ENCODE measurements at regions not wholly inside any gene's neighbourhood (a gene's known extent, or its start where the extent isn't known, plus 50 kb on each side); places are given as distances from the start of the nearest gene placed in this dataset.

DNA sequence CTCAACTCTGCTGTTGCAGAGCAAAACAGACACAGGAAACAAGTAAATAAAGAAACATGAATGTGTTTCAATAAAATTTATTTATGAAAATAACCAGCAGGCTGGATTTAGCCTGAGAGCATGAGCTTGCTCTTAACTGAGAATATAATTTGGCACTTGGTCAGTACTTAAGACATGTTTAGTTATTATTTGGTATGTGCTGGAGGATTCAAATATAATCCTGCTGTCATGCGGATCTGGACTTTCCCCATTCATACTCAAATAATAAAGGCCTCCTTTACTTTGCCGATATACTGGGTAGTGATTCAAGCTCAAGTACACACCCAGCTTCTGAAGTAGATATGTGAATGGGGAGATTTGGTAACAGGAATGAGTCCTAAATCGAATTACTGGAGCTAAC is 465.5 kb upstream of the HS3ST1 start:
- H3K27me3 Mint-ChIP-seq, result no peaks in the 10 kb centered on the region
- no peaks in the 10 kb centered on the region for H3K36me3 Mint-ChIP-seq (ENCODE audit: low read depth)
- no peaks in the 10 kb centered on the region for H3K4me1 Mint-ChIP-seq (ENCODE audit: low read depth)
- H3K9me3 Mint-ChIP-seq, result peaks cover 13% of the 10 kb centered on the region
- H3K27ac Mint-ChIP-seq, result no peak overlapping the region
- H3K4me3 Mint-ChIP-seq, result no peak overlapping the region

DNA sequence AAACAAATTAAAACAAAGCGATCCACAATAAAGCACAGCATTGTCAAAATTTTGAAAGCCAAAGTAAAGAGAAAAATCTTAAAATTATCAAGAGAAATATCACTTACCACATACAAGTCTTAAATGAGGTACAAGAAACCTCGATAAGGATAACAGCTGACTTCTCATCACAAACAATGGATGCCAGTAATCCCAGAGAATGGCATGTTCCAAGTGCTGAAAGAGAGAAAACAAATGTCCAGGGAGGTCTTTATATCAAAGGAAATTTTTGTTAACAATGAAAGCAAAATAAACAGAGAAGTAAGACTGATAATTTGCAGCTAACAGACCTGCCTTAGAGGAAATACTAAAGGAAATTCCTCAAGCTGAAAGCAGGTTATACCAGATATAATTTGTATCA is 460.4 kb upstream of the HS3ST1 start:
- H3K4me1 Mint-ChIP-seq (ENCODE audit: low read depth), result no peaks in the 10 kb centered on the region
- H3K27me3 Mint-ChIP-seq, result no peaks in the 10 kb centered on the region
- no peak overlapping the region for H3K4me3 Mint-ChIP-seq
- H3K27ac Mint-ChIP-seq, result no peak overlapping the region
- peaks cover 4% of the 10 kb centered on the region for H3K9me3 Mint-ChIP-seq
- no peaks in the 10 kb centered on the region for H3K36me3 Mint-ChIP-seq (ENCODE audit: low read depth)

DNA sequence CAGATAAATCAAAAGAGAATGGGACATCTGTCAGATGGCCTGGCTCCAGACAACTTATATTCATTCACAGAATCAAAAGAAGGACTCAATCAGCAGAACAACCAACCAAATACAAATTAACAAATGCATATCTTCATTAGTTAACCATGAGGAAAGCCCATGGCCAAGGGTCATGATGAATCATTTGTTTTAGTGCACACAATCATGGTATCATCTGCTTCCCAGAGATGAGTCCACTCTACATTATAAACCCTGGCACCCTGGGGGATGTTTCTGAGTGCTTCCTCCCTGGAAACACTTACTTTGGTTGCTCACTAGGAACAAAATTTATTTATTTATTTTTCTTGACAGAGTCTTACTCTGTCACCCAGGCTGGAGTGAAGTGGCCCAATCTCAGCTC is 453.3 kb upstream of the HS3ST1 start:
- Mint-ChIP-seq H3K4me3 (no peak overlapping the region), H3K27me3 (no peaks in the 10 kb centered on the region), H3K36me3 (ENCODE audit: low read depth) (no peaks in the 10 kb centered on the region), H3K9me3 (peaks cover 3% of the 10 kb centered on the region), H3K4me1 (ENCODE audit: low read depth) (no peaks in the 10 kb centered on the region), H3K27ac (no peak overlapping the region)

DNA sequence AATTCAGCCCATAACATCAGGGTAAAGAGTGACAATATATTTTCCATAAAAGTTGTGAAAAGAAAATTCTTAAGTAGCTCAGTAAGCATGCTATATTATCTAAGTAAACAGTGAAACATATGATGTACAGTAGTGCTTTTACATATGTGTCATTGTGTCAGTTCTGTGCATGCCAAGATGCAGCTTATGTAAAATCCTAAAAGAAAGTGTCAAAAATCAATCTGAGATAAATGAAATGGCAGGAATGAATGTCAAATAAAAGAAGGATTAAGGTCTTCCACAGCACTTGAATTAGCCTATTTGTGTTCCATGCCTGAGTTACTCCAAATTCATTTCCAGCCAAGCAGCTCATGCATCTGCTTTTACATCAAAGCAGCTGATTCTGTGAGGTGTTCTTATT is 452.7 kb upstream of the HS3ST1 start:
- no peaks in the 10 kb centered on the region for H3K36me3 Mint-ChIP-seq (ENCODE audit: low read depth)
- H3K4me3 Mint-ChIP-seq, result no peak overlapping the region
- no peaks in the 10 kb centered on the region for H3K27me3 Mint-ChIP-seq
- no peak overlapping the region for H3K27ac Mint-ChIP-seq
- no peaks in the 10 kb centered on the region for H3K4me1 Mint-ChIP-seq (ENCODE audit: low read depth)
- peaks cover 3% of the 10 kb centered on the region for H3K9me3 Mint-ChIP-seq

DNA sequence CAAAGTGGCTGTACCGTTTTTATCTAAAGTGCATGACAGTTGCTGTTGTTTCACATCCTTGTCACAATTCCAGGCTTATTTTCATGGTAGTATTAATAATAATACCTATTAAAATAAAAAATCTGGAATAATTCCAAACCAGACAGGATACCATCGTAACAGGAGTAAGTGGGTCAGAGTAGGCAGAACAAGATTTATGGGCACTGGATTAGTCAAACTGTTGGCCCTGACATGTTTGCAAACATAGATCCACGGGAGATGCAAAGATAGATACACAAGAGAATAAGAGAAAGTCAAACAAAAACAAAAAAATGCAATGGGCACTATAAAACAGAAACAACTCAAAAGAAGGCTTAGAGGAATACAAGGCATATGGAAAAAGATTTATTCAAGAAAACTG is 449.5 kb upstream of the HS3ST1 start:
- H3K9me3 Mint-ChIP-seq, result peaks cover 3% of the 10 kb centered on the region
- no peaks in the 10 kb centered on the region for H3K27me3 Mint-ChIP-seq
- no peak overlapping the region for H3K27ac Mint-ChIP-seq
- H3K4me3 Mint-ChIP-seq, result no peak overlapping the region
- no peaks in the 10 kb centered on the region for H3K4me1 Mint-ChIP-seq (ENCODE audit: low read depth)
- H3K36me3 Mint-ChIP-seq (ENCODE audit: low read depth), result no peaks in the 10 kb centered on the region

DNA sequence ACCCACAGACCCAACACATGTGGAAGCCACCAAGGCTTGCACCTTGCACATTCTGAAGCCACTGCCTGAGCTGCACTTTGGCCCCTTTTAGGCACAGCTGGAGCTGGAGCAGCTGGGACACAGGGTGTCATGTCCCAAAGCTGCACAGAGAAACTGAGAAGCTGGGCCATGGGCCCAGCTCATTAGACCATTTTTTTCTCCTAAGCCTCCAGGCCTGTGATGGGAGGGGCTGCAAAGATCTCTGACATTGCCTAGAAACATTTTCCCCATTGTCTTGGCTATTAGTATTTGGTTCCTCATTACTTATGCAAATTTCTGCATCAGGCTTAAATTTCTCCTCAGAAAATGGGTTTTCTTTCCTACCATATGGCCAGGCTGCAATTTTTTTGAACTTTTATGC is 447.4 kb upstream of the HS3ST1 start:
- Mint-ChIP-seq H3K4me1 (ENCODE audit: low read depth) (no peaks in the 10 kb centered on the region), H3K27ac (no peak overlapping the region), H3K9me3 (peaks cover 3% of the 10 kb centered on the region), H3K27me3 (no peaks in the 10 kb centered on the region), H3K4me3 (no peak overlapping the region), H3K36me3 (ENCODE audit: low read depth) (no peaks in the 10 kb centered on the region)

DNA sequence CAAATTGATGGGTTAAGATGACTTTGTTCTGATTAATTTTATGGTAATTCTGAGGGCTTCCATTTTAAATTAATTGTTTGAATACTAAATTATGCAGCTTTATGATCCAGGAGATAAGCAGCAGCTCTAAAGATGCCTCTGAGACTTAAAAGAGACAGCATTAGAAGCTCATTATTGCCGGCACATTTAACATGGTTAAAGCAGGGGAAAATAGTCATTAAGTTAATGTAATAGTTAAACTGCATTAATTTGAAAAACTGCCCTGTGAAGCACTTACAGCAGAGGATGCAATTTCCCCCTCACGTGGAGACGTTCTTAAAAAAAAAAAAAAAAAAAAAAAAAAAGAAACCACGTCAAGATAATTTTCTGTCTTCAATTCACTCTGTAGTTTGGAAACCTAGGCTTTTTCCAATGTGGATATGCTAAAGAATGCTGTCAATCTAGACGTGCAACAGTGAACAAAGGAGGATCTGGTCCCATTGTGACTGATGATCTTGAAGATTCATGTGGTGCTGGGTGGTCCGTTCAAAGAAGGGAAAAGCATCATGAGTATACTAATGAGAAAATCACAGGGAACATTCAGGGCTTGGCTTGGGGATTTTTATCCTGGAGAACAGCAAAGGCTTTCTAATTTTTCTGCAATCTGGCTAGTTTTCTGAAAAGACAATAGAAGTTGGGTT is 440.6 kb upstream of the HS3ST1 start:
- H3K36me3 Mint-ChIP-seq (ENCODE audit: low read depth), result no peaks in the 10 kb centered on the region
- H3K4me3 Mint-ChIP-seq, result no peak overlapping the region
- no peak overlapping the region for H3K27ac Mint-ChIP-seq
- H3K27me3 Mint-ChIP-seq, result no peaks in the 10 kb centered on the region
- no peaks in the 10 kb centered on the region for H3K4me1 Mint-ChIP-seq (ENCODE audit: low read depth)
- H3K9me3 Mint-ChIP-seq, result no peaks in the 10 kb centered on the region

DNA sequence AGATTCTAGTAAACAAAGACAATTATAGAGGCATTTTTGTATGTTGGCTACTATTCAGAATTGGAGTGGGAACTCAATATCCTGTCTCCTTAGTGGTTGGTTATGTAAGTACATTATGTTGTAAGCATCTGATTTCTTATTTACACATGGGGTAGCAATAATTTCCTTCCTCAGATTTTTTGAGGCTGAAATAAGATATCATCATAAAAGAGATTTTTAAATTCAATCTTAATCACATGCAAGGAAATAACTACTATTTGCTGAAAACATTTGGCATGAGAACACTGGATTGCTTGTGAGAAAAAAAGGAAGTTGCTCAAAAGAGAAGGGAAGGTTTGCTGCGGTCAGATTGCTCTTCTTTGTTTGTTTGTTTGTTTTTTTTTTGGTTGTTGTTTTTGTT is 437.7 kb upstream of the HS3ST1 start:
- no peak overlapping the region for H3K4me3 Mint-ChIP-seq
- H3K36me3 Mint-ChIP-seq (ENCODE audit: low read depth), result no peaks in the 10 kb centered on the region
- no peak overlapping the region for H3K27ac Mint-ChIP-seq
- H3K27me3 Mint-ChIP-seq, result peaks cover 3% of the 10 kb centered on the region
- H3K9me3 Mint-ChIP-seq, result peaks cover 3% of the 10 kb centered on the region
- H3K4me1 Mint-ChIP-seq (ENCODE audit: low read depth), result no peaks in the 10 kb centered on the region

DNA sequence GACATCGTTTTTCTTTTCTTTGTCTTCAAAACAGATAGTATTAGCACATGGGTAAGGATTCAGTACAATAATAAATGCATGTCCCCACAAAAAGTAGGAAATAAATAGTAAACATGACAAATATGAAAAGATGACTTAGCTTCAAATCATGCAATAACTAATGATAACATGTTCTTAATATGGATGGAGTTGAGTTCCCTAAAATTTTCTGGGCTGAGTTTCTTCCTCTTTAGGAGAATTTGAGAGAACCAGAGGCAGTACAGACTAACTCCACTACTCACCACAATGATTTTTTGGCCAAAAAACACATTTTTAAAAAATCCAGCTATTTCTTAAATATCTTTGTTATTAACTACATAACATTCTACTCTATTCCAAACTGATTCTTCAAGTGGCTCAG is 432.3 kb upstream of the HS3ST1 start:
- no peak overlapping the region for H3K4me3 Mint-ChIP-seq
- no peak overlapping the region for H3K27ac Mint-ChIP-seq
- no peaks in the 10 kb centered on the region for H3K36me3 Mint-ChIP-seq (ENCODE audit: low read depth)
- H3K4me1 Mint-ChIP-seq (ENCODE audit: low read depth), result no peaks in the 10 kb centered on the region
- H3K9me3 Mint-ChIP-seq, result peaks cover 8% of the 10 kb centered on the region
- peaks cover 3% of the 10 kb centered on the region for H3K27me3 Mint-ChIP-seq

DNA sequence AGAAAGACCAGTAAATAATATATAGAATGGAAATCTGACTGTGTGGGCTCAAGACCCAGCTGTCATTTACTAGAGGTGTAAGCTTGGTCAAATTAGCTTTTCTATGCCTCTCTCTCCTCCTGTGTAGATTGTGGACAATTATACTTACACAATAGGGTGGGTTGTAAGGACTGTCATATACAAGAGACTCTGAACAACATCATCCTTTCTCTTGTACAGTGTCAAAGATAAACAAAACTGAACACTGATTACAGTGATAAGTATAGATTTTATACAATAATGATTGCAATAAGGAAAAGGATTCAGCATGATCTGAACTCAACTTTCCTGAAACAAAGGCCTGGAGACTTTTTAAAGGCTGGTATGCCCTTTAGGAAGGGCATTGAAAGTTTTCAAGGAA is 429.2 kb upstream of the HS3ST1 start:
- Mint-ChIP-seq H3K27me3 (peaks cover 2% of the 10 kb centered on the region), H3K36me3 (ENCODE audit: low read depth) (no peaks in the 10 kb centered on the region), H3K4me1 (ENCODE audit: low read depth) (no peaks in the 10 kb centered on the region), H3K9me3 (peaks cover 6% of the 10 kb centered on the region), H3K4me3 (no peak overlapping the region), H3K27ac (no peak overlapping the region)

DNA sequence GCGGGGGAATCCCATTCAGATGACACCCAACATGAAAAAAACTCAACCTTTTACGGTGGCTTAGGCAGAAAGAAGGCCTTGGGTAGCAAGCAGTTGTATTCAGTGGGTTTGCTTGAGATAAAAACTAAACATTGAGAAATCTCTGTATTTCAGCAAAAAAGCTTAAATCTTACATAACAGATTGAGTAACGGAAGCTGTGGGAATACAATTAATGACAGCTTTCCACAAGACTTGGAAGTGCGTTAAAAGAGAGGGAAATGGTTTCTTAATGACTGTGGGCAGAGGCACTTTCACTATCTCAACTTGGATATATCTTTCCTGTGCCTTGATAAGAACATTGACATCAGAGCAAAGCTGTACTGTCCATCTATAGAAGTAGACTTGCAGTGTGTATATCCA is 418.5 kb upstream of the HS3ST1 start:
- Mint-ChIP-seq H3K27me3 (no peaks in the 10 kb centered on the region), H3K4me3 (no peak overlapping the region), H3K9me3 (no peaks in the 10 kb centered on the region), H3K4me1 (ENCODE audit: low read depth) (no peaks in the 10 kb centered on the region), H3K27ac (no peak overlapping the region), H3K36me3 (ENCODE audit: low read depth) (no peaks in the 10 kb centered on the region)

DNA sequence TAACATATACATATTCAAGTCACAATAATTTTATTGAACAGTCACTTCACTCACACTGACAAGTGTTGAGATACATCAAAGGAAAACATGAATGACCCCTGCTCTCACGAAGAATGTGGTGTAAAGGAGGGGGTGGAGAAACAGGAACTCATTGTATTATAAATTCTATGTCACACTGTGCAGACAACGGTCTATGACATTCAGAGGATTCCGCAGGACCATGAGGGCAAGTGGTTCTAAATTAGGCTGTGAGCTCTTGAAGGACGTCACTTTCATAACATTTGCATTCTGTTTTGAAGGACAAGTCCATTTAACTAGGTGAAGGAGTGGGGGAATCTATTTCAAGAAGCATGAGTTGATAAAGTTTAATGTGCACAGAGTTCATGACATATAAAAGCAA is 415.2 kb upstream of the HS3ST1 start:
- H3K27ac Mint-ChIP-seq, result no peak overlapping the region
- no peaks in the 10 kb centered on the region for H3K36me3 Mint-ChIP-seq (ENCODE audit: low read depth)
- H3K4me1 Mint-ChIP-seq (ENCODE audit: low read depth), result no peaks in the 10 kb centered on the region
- peaks cover 3% of the 10 kb centered on the region for H3K9me3 Mint-ChIP-seq
- H3K27me3 Mint-ChIP-seq, result no peaks in the 10 kb centered on the region
- H3K4me3 Mint-ChIP-seq, result no peak overlapping the region

DNA sequence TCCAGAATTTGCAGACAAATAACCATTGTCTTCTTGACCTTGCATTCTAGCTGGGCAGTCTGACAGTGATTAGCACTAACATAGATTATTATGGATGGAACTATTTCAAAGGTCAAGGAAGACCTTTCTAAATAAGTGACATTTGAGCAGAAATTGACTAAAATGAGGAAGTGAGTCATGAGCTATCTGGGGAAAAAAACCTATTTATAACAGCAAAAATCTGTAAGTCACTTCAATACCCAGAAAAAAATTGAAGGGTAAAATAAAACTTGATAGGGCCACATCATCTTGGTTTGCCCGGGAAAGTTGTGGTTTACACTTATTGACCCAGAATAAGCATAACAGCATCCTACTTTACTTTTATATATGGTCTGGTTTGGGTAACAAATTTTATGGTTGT is 414.6 kb upstream of the HS3ST1 start:
- H3K27me3 Mint-ChIP-seq, result no peaks in the 10 kb centered on the region
- no peak overlapping the region for H3K4me3 Mint-ChIP-seq
- H3K36me3 Mint-ChIP-seq (ENCODE audit: low read depth), result no peaks in the 10 kb centered on the region
- peaks cover 3% of the 10 kb centered on the region for H3K9me3 Mint-ChIP-seq
- no peak overlapping the region for H3K27ac Mint-ChIP-seq
- no peaks in the 10 kb centered on the region for H3K4me1 Mint-ChIP-seq (ENCODE audit: low read depth)

DNA sequence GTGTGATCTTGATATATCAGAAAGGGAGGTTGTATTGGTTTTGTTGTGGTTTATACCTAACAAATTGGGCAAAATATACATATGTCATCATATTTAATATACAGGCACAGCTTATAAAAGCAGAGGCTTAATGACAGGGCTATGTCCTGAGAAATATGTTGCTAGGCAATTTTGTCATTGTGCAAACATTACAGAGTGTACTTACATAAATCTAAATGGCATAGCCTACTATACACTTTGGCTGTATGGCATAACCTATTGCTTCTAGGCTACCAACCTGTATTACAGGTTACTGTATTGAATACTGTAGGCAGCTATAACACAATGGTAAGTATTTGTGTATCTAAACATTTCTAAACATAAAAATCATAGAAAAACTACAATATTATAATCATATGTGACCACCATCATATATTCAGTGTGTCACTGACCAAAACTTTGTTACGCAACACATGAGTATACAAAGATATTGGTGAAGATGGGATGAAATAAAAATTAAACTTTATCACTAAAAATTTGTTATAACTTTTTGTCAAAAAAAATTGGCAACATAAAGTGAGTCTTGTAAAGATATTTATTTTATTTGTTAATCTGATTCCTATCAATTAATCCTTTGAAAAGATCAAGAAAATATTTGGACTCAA is 414.0 kb upstream of the HS3ST1 start:
- H3K27me3 Mint-ChIP-seq, result no peaks in the 10 kb centered on the region
- H3K4me1 Mint-ChIP-seq (ENCODE audit: low read depth), result no peaks in the 10 kb centered on the region
- H3K9me3 Mint-ChIP-seq, result peaks cover 6% of the 10 kb centered on the region
- H3K36me3 Mint-ChIP-seq (ENCODE audit: low read depth), result no peaks in the 10 kb centered on the region
- no peak overlapping the region for H3K4me3 Mint-ChIP-seq
- no peak overlapping the region for H3K27ac Mint-ChIP-seq

DNA sequence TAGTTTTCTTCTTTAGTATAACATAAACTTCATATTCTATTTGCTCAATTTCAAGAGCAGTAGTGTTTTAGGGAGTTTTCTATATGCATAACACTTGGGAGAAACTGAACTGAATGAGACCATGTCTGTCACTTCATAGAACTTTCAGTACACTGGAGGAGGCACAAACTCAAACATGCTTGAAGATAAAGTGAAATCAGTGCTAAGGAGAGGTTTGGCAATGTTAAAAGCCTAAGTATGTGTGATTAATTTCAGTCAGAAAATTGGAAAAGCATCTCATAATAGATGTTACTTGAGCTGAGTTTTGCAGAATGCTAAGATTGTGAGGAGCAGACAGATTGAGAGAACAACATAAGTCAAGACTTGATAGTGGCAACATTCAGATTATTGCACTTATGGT is 411.2 kb upstream of the HS3ST1 start:
- no peak overlapping the region for H3K4me3 Mint-ChIP-seq
- H3K4me1 Mint-ChIP-seq (ENCODE audit: low read depth), result no peaks in the 10 kb centered on the region
- H3K27me3 Mint-ChIP-seq, result no peaks in the 10 kb centered on the region
- peaks cover 6% of the 10 kb centered on the region for H3K9me3 Mint-ChIP-seq
- H3K27ac Mint-ChIP-seq, result no peak overlapping the region
- no peaks in the 10 kb centered on the region for H3K36me3 Mint-ChIP-seq (ENCODE audit: low read depth)

DNA sequence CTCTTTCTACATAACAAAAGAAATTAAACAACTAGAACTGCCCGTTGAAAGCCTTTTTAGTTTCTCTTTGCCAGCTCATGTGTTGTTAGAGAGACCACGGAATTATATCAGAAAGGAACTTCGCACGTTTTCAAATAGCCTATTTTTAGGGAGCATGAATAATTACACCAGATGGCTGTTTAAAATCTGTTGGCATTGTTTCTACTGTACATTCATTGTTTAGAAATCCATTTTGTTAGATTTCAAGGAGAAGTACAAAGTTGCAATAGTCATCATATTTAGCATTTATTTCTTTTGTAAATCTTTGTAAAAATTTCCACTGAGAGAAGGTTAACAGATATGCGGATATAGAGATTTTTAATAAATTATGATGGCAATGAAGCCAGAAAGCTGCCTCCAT is 403.0 kb upstream of the HS3ST1 start:
- no peak overlapping the region for H3K4me3 Mint-ChIP-seq
- H3K27me3 Mint-ChIP-seq, result no peaks in the 10 kb centered on the region
- H3K36me3 Mint-ChIP-seq (ENCODE audit: low read depth), result no peaks in the 10 kb centered on the region
- no peaks in the 10 kb centered on the region for H3K9me3 Mint-ChIP-seq
- H3K27ac Mint-ChIP-seq, result no peak overlapping the region
- H3K4me1 Mint-ChIP-seq (ENCODE audit: low read depth), result no peaks in the 10 kb centered on the region

Data from stimulated activated naive CD8-positive, alpha-beta T cell treated with anti-CD3 and anti-CD28 coated beads, Interleukin-15, Interleukin-2, amounts not matched to agents 100 ng/mL and 50 ng/mL, for 24 hours (primary cell).